ENCODE measurements at regions not wholly inside any gene's neighbourhood (a gene's known extent, or its start where the extent isn't known, plus 50 kb on each side); places are given as distances from the start of the nearest gene placed in this dataset.

GRCh38 chr16:87549627-87550494, 52.4 kb upstream of the JPH3 start:
- Histone ChIP-seq H3K4me1 (ENCODE audit: insufficient read depth, low read length, poor library complexity, severe bottlenecking) (no peaks in the 10 kb centered on the region), H4K20me1 (ENCODE audit: insufficient read depth, low read length, poor library complexity, severe bottlenecking) (no peaks in the 10 kb centered on the region), H3K9ac (ENCODE audit: low read depth, low read length, poor library complexity, severe bottlenecking) (no peak overlapping the region), H3K9me3 (ENCODE audit: insufficient read depth, low read depth, low read length) (no peaks in the 10 kb centered on the region), H3K4me2 (ENCODE audit: low read depth, low read length, poor library complexity, severe bottlenecking) (no peak overlapping the region), H3K9me2 (replicated peaks; ENCODE audit: low read depth, low read length) (no peaks in the 10 kb centered on the region), H3K36me3 (ENCODE audit: insufficient read depth, low read length) (no peaks in the 10 kb centered on the region), H3K27me3 (ENCODE audit: insufficient read depth, low read length, poor library complexity, severe bottlenecking) (no peaks in the 10 kb centered on the region), H3F3A (ENCODE audit: low read depth) (no peaks in the 10 kb centered on the region), H2AFZ (ENCODE audit: low read length) (no peak overlapping the region), H3K79me2 (ENCODE audit: insufficient read depth, low read length) (no peaks in the 10 kb centered on the region), H3K4me3 (ENCODE audit: low read length, poor library complexity, severe bottlenecking) (no peak overlapping the region)
- no peak for TF ChIP-seq EZH2phosphoT487 (IDR thresholded peaks at IDR 0.05; ENCODE audit: borderline replicate concordance)
- no peak for TF ChIP-seq CTCF (conservative IDR thresholded peaks at IDR 0.05; ENCODE audit: low read length)

- H4K20me1 ChIP-seq (ENCODE audit: insufficient read depth, low read length, poor library complexity, severe bottlenecking), result no peaks in the 10 kb centered on the region
- TF ChIP-seq CTCF (conservative IDR thresholded peaks at IDR 0.05; ENCODE audit: low read length), result no peak
- TF ChIP-seq EZH2phosphoT487 (IDR thresholded peaks at IDR 0.05; ENCODE audit: borderline replicate concordance), result no peak
- no peaks in the 10 kb centered on the region for H3K79me2 ChIP-seq (ENCODE audit: insufficient read depth, low read length)
- no peak overlapping the region for H2AFZ ChIP-seq (ENCODE audit: low read length)
- no peak overlapping the region for H3K9ac ChIP-seq (ENCODE audit: low read depth, low read length, poor library complexity, severe bottlenecking)
- H3K4me2 ChIP-seq (ENCODE audit: low read depth, low read length, poor library complexity, severe bottlenecking), result no peak overlapping the region
- H3K4me3 ChIP-seq (ENCODE audit: low read length, poor library complexity, severe bottlenecking), result no peak overlapping the region
- H3K4me1 ChIP-seq (ENCODE audit: insufficient read depth, low read length, poor library complexity, severe bottlenecking), result no peaks in the 10 kb centered on the region
- H3K9me3 ChIP-seq (ENCODE audit: insufficient read depth, low read depth, low read length), result no peaks in the 10 kb centered on the region
- H3F3A ChIP-seq (ENCODE audit: low read depth), result no peaks in the 10 kb centered on the region
- H3K36me3 ChIP-seq (ENCODE audit: insufficient read depth, low read length), result no peaks in the 10 kb centered on the region
- no peaks in the 10 kb centered on the region for H3K27me3 ChIP-seq (ENCODE audit: insufficient read depth, low read length, poor library complexity, severe bottlenecking)
- H3K9me2 ChIP-seq (replicated peaks; ENCODE audit: low read depth, low read length), result no peaks in the 10 kb centered on the region
These were observed 54.3 kb upstream of the JPH3 start for GRCh38 chr16:87548046-87548445.

GRCh38 chr16:87543436-87544191, 50.8 kb upstream of the ZCCHC14 start:
- Histone ChIP-seq H3K27me3 (ENCODE audit: insufficient read depth, low read length, poor library complexity, severe bottlenecking) (no peaks in the 10 kb centered on the region), H3K4me1 (ENCODE audit: insufficient read depth, low read length, poor library complexity, severe bottlenecking) (no peaks in the 10 kb centered on the region), H3K4me2 (ENCODE audit: low read depth, low read length, poor library complexity, severe bottlenecking) (no peak overlapping the region), H3K79me2 (ENCODE audit: insufficient read depth, low read length) (no peaks in the 10 kb centered on the region), H3K36me3 (ENCODE audit: insufficient read depth, low read length) (no peaks in the 10 kb centered on the region), H3K9ac (ENCODE audit: low read depth, low read length, poor library complexity, severe bottlenecking) (no peak overlapping the region), H3K9me3 (ENCODE audit: insufficient read depth, low read depth, low read length) (no peaks in the 10 kb centered on the region), H3K4me3 (ENCODE audit: low read length, poor library complexity, severe bottlenecking) (no peak overlapping the region), H3K9me2 (replicated peaks; ENCODE audit: low read depth, low read length) (no peaks in the 10 kb centered on the region), H3F3A (ENCODE audit: low read depth) (no peaks in the 10 kb centered on the region), H2AFZ (ENCODE audit: low read length) (no peak overlapping the region), H4K20me1 (ENCODE audit: insufficient read depth, low read length, poor library complexity, severe bottlenecking) (no peaks in the 10 kb centered on the region)
- TF ChIP-seq CTCF (conservative IDR thresholded peaks at IDR 0.05; ENCODE audit: low read length) (no peak), EZH2phosphoT487 (IDR thresholded peaks at IDR 0.05; ENCODE audit: borderline replicate concordance) (no peak)
